ENCODE measurements at regions not wholly inside any gene's neighbourhood (a gene's known extent, or its start where the extent isn't known, plus 50 kb on each side); places are given as distances from the start of the nearest gene placed in this dataset.
"Not testable (repeated sequence)": the region's sequence is repeated elsewhere in the genome, so short reads cannot be mapped to it uniquely, and the experiment has no call there.

GRCh38 chr16:16884451-16884850 lies 505.5 kb downstream of the NPIPA7 start:
- no peak for DNase-seq

GRCh38 chr16:16887193-16887592 lies 508.3 kb downstream of the NPIPA7 start:
- no peak for DNase-seq

GRCh38 chr16:16890964-16891363 lies 512.0 kb downstream of the NPIPA7 start:
- no peak for DNase-seq

DNA sequence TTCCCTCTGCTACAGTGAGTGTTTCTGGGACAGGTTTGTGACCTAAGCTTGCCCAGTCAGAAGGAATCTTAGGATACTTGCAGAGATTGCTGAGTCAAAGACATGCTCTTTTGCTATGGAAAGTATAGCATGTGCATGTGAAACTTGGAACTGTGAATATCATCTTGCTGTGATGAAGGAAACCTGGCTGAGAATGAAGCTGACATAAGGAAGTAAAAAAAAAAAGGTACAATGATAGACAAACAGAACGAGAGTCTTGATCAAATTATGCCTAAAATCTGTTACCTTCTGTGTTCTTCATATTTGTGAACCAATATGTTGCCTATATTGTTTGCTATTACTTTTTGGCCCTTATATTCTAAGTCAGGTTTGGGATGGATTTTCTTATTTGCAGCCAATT lies 525.7 kb downstream of the NPIPA7 start:
- DNase-seq: no peak

- no peak for DNase-seq
These were observed 526.9 kb downstream of the NPIPA7 start for GRCh38 chr16:16905850-16906249.

DNA sequence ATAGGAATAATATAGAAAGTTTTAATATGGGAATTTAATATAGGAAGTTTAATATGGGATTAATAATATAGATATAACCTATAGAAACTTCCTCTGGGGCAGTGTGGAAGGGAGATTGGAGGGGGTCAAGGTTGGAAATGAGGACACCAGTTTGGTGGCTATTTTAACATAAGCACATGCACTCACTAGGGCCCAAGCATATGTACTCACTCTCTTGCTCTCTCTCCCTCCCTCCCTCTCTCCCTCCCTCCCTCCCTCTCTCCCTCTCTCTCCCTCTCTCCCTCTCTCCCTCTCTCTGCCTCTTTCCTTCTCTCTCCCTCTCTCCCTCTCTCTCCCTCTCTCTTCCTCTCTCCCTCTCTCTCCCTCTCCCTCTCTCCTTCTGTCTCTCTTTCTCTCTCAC lies 528.1 kb downstream of the NPIPA7 start:
- DNase-seq: no peak

- DNase-seq: no peak
These were observed 529.1 kb downstream of the NPIPA7 start for GRCh38 chr16:16908077-16908476.

- DNase-seq: no peak
These were observed 530.2 kb downstream of the NPIPA7 start for GRCh38 chr16:16909126-16909525.

GRCh38 chr16:16910666-16911065 lies 531.7 kb downstream of the NPIPA7 start:
- DNase-seq: no peak

GRCh38 chr16:16915771-16916170 lies 536.8 kb downstream of the NPIPA7 start:
- no peak for DNase-seq

GRCh38 chr16:16917191-16917785 lies 538.3 kb downstream of the NPIPA7 start:
- DNase-seq: no peak

- no peak for DNase-seq
These were observed 544.5 kb downstream of the NPIPA7 start for GRCh38 chr16:16923479-16923878.

- DNase-seq: no peak
These were observed 545.7 kb downstream of the NPIPA7 start for GRCh38 chr16:16924613-16925012.

GRCh38 chr16:16925432-16925831 lies 545.3 kb downstream of the XYLT1 start:
- no peak for DNase-seq

DNA sequence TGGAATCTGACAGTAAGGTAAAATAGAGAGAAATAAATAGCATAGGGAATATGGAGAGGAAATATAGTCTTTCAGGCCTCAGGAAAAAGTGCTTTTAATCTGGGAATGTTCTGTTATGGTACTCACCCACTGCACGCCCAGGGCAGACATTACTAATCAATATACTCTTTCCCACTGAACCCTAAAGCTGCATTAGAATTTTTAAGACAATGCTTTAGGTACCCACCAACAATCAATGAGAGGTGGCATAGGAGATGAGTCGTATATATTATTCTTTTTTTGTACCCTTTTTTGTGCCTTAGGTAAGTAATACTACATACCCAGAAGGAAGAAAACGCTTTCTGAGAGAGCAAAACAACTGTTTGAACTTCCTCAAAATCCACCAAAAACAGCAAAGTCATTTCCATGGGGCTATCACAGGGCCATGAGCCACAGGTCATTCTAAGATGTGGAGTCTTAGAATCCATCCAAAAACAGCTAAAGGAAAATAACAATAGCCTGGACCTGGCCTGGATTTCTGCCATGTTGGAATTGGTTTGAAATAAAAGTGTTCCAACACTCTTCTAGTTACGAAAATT lies 542.1 kb downstream of the XYLT1 start:
- DNase-seq: no peak

- DNase-seq: no peak
These were observed 540.3 kb downstream of the XYLT1 start for GRCh38 chr16:16930309-16931000.

DNA sequence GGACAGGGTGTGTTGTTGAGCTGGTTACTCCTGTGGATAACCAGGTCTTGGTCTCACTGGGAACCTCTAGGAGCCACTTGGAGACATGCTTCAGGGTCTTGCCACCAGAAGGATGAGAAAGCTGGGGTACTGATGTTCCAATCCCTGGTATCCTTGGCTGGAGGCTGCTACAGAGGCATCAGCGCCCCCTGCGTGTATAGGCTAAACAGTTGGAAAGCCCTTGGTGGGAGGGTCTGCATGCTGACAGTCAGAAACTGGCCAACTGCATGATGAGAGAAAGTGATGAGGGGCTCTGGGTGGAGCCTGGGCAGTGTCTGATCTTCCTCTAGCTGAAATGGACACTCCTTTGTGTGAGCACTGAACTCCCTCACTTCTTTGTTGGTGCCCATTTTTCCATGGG lies 536.9 kb downstream of the XYLT1 start:
- DNase-seq: no peak

- no peak for DNase-seq
These were observed 536.1 kb downstream of the XYLT1 start for GRCh38 chr16:16934660-16935059.

GRCh38 chr16:16935909-16936308 lies 534.9 kb downstream of the XYLT1 start:
- DNase-seq: not testable (repeated sequence)

DNA sequence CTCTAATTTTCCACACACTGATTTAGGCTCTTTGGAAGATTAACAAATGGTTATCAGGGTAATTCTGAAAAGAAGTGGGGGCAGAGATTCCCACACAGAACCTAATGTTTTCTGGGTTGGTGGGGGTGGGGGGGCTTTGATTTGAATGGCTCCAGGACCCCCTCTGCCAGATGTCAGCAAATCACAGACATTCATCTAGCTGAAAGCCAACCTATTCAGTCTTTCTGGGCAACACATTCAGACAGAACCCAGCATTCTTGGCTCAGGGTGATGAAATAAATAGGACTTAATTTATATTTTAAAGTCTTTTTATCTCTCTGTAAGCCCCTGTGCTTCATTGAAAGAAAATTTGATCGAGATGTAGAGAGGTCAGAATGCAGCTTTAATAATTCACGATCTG lies 533.2 kb downstream of the XYLT1 start:
- no peak for DNase-seq

DNA sequence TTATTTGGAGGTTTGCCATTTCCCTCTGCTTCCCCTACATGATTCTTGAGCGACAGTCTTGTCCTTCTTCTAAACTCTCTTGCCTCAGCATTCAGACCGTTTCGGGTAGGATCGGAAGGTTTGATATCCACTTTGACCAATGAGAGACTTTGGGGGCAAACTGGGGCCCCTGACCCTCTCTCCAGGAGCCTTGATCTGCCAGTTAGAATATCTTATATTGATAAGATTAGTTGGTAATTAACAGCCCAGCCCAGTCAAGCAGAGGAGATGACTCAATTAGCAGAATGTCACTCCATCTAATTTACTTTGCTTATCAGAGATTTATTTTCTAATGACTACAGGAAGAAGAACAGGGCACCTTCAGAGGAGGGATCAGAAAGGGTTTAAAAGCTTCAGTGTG lies 532.8 kb downstream of the XYLT1 start:
- no peak for DNase-seq

DNA sequence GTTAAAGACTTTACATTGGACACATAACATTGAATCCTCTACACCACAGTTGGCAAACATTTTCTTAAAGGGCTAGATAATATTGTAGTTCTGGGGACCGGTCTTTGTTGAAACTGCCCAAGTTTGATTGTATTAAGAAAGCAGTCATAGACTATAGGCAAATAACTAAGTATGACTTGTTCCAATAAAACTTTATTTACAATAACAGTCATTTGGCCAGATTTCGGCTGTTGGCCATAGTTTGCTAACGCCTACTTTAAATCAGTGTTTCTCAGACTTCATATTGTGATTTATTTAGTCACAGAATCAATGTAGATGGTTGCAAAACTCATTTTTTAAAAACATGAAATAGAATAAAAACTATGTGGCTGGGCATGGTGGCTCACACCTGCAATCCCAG lies 531.8 kb downstream of the XYLT1 start:
- DNase-seq: no peak

- DNase-seq: no peak
These were observed 530.4 kb downstream of the XYLT1 start for GRCh38 chr16:16940351-16940750.

- not testable (repeated sequence) for DNase-seq
These were observed 527.9 kb downstream of the XYLT1 start for GRCh38 chr16:16942849-16943248.

GRCh38 chr16:16945207-16945606 lies 525.6 kb downstream of the XYLT1 start:
- no peak for DNase-seq
